ENCODE measurements at regions not wholly inside any gene's neighbourhood (a gene's known extent, or its start where the extent isn't known, plus 50 kb on each side); places are given as distances from the start of the nearest gene placed in this dataset.
"Not testable (repeated sequence)": the region's sequence is repeated elsewhere in the genome, so short reads cannot be mapped to it uniquely, and the experiment has no call there.

DNA sequence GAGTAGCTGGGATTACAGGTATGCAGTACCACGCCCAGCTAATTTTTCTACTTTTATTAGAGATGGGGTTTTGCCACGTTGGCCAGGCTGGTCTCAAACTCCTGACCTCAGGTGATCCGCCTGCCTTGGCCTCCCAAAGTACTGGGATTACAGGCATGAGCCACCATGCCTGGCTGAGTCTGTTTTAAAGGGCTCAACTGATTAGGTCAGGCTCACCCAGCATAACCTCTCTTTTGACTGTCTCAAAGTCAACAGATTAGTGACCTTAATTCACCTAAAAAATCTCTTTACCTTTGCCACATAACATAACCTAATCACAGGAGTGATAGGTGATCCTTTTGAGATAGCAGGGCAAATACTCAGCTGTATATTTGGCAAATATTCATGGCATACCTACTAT lies 147.9 kb upstream of the EYA4 start:
- TF ChIP-seq, protein P1, sequence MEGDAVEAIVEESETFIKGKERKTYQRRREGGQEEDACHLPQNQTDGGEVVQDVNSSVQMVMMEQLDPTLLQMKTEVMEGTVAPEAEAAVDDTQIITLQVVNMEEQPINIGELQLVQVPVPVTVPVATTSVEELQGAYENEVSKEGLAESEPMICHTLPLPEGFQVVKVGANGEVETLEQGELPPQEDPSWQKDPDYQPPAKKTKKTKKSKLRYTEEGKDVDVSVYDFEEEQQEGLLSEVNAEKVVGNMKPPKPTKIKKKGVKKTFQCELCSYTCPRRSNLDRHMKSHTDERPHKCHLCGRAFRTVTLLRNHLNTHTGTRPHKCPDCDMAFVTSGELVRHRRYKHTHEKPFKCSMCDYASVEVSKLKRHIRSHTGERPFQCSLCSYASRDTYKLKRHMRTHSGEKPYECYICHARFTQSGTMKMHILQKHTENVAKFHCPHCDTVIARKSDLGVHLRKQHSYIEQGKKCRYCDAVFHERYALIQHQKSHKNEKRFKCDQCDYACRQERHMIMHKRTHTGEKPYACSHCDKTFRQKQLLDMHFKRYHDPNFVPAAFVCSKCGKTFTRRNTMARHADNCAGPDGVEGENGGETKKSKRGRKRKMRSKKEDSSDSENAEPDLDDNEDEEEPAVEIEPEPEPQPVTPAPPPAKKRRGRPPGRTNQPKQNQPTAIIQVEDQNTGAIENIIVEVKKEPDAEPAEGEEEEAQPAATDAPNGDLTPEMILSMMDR (IDR thresholded peaks at IDR 0.05) = not testable (repeated sequence)
- not testable (repeated sequence) for TF ChIP-seq POLR2A, POLR2AphosphoS5 (IDR thresholded peaks at IDR 0.05)
